MM.1S (cell line): ENCODE measurements at regions not wholly inside any gene's neighbourhood (a gene's known extent, or its start where the extent isn't known, plus 50 kb on each side); places are given as distances from the start of the nearest gene placed in this dataset.

Source experiments
- DNase-seq: peaks from one replicate; pipeline ENCODE4 v3.0.0-alpha.2; 2015
- H2AFZ ChIP-seq: fragments of 300-600 bp; sonication (generic); 2 replicates; pipeline ENCODE4 v1.6.0; 2016; ENCODE audit warnings: antibody characterized with exemption, low read length
- H3F3A ChIP-seq: fragments of 300-600 bp; sonication (generic); 2 replicates; pipeline ENCODE4 v1.6.1; 2016; ENCODE audit warnings: mild to moderate bottlenecking, antibody characterized with exemption, low read length, moderate library complexity, mixed read lengths; ENCODE audit not compliant: insufficient read depth
- H3K27ac ChIP-seq: fragments of 300-600 bp; sonication (generic); 2 replicates; pipeline ENCODE4 v1.5.1; 2016; ENCODE audit warnings: mild to moderate bottlenecking, low read length
- H3K27me3 ChIP-seq: fragments of 300-600 bp; sonication (generic); replicated peaks from 2 replicates; pipeline ENCODE4 v1.6.0; 2016; ENCODE audit warnings: low read length; ENCODE audit not compliant: insufficient read depth
- H3K36me3 ChIP-seq: fragments of 300-600 bp; sonication (generic); replicated peaks from 2 replicates; pipeline ENCODE4 v1.6.1; 2016; ENCODE audit warnings: mild to moderate bottlenecking, low read length, mixed read lengths; ENCODE audit not compliant: insufficient read depth
- H3K4me1 ChIP-seq: fragments of 300-600 bp; sonication (generic); 2 replicates; pipeline ENCODE4 v1.6.1; 2016; ENCODE audit warnings: low read length, mixed read lengths
- H3K4me2 ChIP-seq: fragments of 300-600 bp; sonication (generic); 2 replicates; pipeline ENCODE4 v1.6.0; 2016; ENCODE audit warnings: low read depth, low read length
- H3K4me3 ChIP-seq: fragments of 300-600 bp; sonication (generic); 2 replicates; pipeline ENCODE4 v1.5.1; 2016; ENCODE audit warnings: low read length, mixed read lengths
- H3K79me2 ChIP-seq: fragments of 300-600 bp; sonication (generic); 2 replicates; pipeline ENCODE4 v1.6.1; 2016; ENCODE audit warnings: mixed run types, low read length, mixed read lengths
- H3K9ac ChIP-seq: fragments of 300-600 bp; sonication (generic); 2 replicates; pipeline ENCODE4 v1.6.1; 2016; ENCODE audit warnings: low read length, mixed read lengths
- H3K9me2 ChIP-seq: fragments of 300-600 bp; sonication (generic); replicated peaks from 2 replicates; pipeline ENCODE4 v1.6.1; 2016; ENCODE audit warnings: mild to moderate bottlenecking, low read length, mixed read lengths; ENCODE audit not compliant: insufficient read depth
- H3K9me3 ChIP-seq: fragments of 300-600 bp; sonication (generic); replicated peaks from 2 replicates; pipeline ENCODE4 v1.6.1; 2016; ENCODE audit warnings: mild to moderate bottlenecking, low read length, mixed read lengths; ENCODE audit not compliant: insufficient read depth
- H4K20me1 ChIP-seq: fragments of 300-600 bp; sonication (generic); 2 replicates; pipeline ENCODE4 v1.6.1; 2016; ENCODE audit warnings: mild to moderate bottlenecking, low read length, moderate library complexity, mixed read lengths; ENCODE audit not compliant: insufficient read depth
- CTCF ChIP-seq: fragments of 300-600 bp; sonication (generic); IDR thresholded peaks from 2 replicates; pipeline ENCODE4 v1.5.1; 2016; ENCODE audit warnings: antibody characterized with exemption, low read length, mixed read lengths
- EZH2 ChIP-seq: fragments of 300-600 bp; sonication (generic); optimal IDR thresholded peaks from 2 replicates; pipeline ENCODE3; 2017; ENCODE audit warnings: low read depth, mild to moderate bottlenecking, antibody characterized with exemption, low read length, mixed read lengths
- EZH2phosphoT487 ChIP-seq: fragments of 300-600 bp; sonication (generic); IDR thresholded peaks from 2 replicates; pipeline ENCODE4 v1.6.1; 2018; ENCODE audit warnings: antibody characterized with exemption, low read length

- TF ChIP-seq CTCF = no peak
- no peak for TF ChIP-seq EZH2phosphoT487
- no peak overlapping the region for H3K4me2 ChIP-seq
- H2AFZ ChIP-seq = no peak overlapping the region
- no peaks in the 10 kb centered on the region for H3K27me3 ChIP-seq
- no peaks in the 10 kb centered on the region for H3K4me1 ChIP-seq
- H3F3A ChIP-seq = no peaks in the 10 kb centered on the region
- no peak overlapping the region for H3K27ac ChIP-seq
- H3K79me2 ChIP-seq = no peaks in the 10 kb centered on the region
- H3K9me3 ChIP-seq = no peaks in the 10 kb centered on the region
- H3K36me3 ChIP-seq = no peaks in the 10 kb centered on the region
- H3K9me2 ChIP-seq = no peaks in the 10 kb centered on the region
- no peak overlapping the region for H3K9ac ChIP-seq
- H4K20me1 ChIP-seq = no peaks in the 10 kb centered on the region
- H3K4me3 ChIP-seq = no peak overlapping the region
- no peak for DNase-seq
These were observed 198.2 kb downstream of the ERMARD start for GRCh38 chr6:169949511-169950097.

- TF ChIP-seq CTCF = no peak
- no peak for TF ChIP-seq EZH2phosphoT487
- no peak for TF ChIP-seq EZH2
- Histone ChIP-seq H3K9ac (no peak overlapping the region), H3K9me3 (no peaks in the 10 kb centered on the region), H3K79me2 (no peaks in the 10 kb centered on the region), H3K27me3 (no peaks in the 10 kb centered on the region), H3K4me2 (no peak overlapping the region), H3K4me1 (no peaks in the 10 kb centered on the region), H2AFZ (no peak overlapping the region), H3K36me3 (no peaks in the 10 kb centered on the region), H3K4me3 (no peak overlapping the region), H4K20me1 (no peaks in the 10 kb centered on the region), H3F3A (no peaks in the 10 kb centered on the region), H3K27ac (no peak overlapping the region), H3K9me2 (no peaks in the 10 kb centered on the region)
- no peak for DNase-seq
These were observed 195.5 kb downstream of the ERMARD start for GRCh38 chr6:169946971-169947370.

- H3K9ac ChIP-seq = no peak overlapping the region
- H3K36me3 ChIP-seq = no peaks in the 10 kb centered on the region
- no peaks in the 10 kb centered on the region for H3K27me3 ChIP-seq
- no peak overlapping the region for H3K27ac ChIP-seq
- H4K20me1 ChIP-seq = no peaks in the 10 kb centered on the region
- H3K4me1 ChIP-seq = no peaks in the 10 kb centered on the region
- no peak overlapping the region for H3K4me2 ChIP-seq
- no peaks in the 10 kb centered on the region for H3K9me2 ChIP-seq
- H3K79me2 ChIP-seq = no peaks in the 10 kb centered on the region
- no peaks in the 10 kb centered on the region for H3K9me3 ChIP-seq
- no peak for TF ChIP-seq EZH2phosphoT487
- TF ChIP-seq EZH2 = no peak
- no peak for TF ChIP-seq CTCF
- H3F3A ChIP-seq = no peaks in the 10 kb centered on the region
- no peak overlapping the region for H3K4me3 ChIP-seq
- no peak for DNase-seq
- H2AFZ ChIP-seq = no peak overlapping the region
These were observed 193.7 kb downstream of the ERMARD start for GRCh38 chr6:169945117-169945516.
